ENCODE measurements at regions not wholly inside any gene's neighbourhood (a gene's known extent, or its start where the extent isn't known, plus 50 kb on each side); places are given as distances from the start of the nearest gene placed in this dataset.

GRCh38 chr7:118085000-118085399 is 99.0 kb upstream of the LSM8 start:
- no peak for DNase-seq

- no peak for DNase-seq
Observed at GRCh38 chr7:118087126-118087525, 96.8 kb upstream of the LSM8 start.

GRCh38 chr7:118094044-118094443 is 89.9 kb upstream of the LSM8 start:
- DNase-seq, result no peak

GRCh38 chr7:118104812-118105441 is 79.0 kb upstream of the LSM8 start:
- DNase-seq, result peak; percentile 59

- DNase-seq, result peak; percentile 78
Observed at GRCh38 chr7:118109607-118110006, 74.4 kb upstream of the LSM8 start.

- no peak for DNase-seq
Observed at GRCh38 chr7:118110178-118110925, 73.6 kb upstream of the LSM8 start.

GRCh38 chr7:118111347-118111746 is 72.6 kb upstream of the LSM8 start:
- no peak for DNase-seq

- no peak for DNase-seq
Observed at GRCh38 chr7:118114175-118114574, 69.8 kb upstream of the LSM8 start.

GRCh38 chr7:118129041-118129795 is 54.7 kb upstream of the LSM8 start:
- no peak for DNase-seq

GRCh38 chr7:118132764-118133163 is 51.2 kb upstream of the LSM8 start:
- no peak for DNase-seq

Measured in NCI-H748 treated with DMSO at 0.1 percent for 48 hours (cell line).